SK-N-SH treated with all-trans-retinoic acid at 6 μM for 48 hours (cell line): ENCODE measurements at regions not wholly inside any gene's neighbourhood (a gene's known extent, or its start where the extent isn't known, plus 50 kb on each side); places are given as distances from the start of the nearest gene placed in this dataset.
A peak's percentile ranks its signal among the peaks of the same experiment; 100 is the strongest.

Source experiments
- ATAC-seq: fragments of 200-7000 bp; cut with Tn5 transposase; 3 replicates; pipeline ENCODE4 v1.9.1; 2020; ENCODE audit warnings: mild to moderate bottlenecking, moderate library complexity
- ARNTL ChIP-seq: fragments of 450-650 bp; formaldehyde crosslinking; IDR thresholded peaks from 2 replicates; pipeline ENCODE4 v1.5.0; 2020; ENCODE audit warnings: low read depth, mild to moderate bottlenecking, moderate library complexity, borderline replicate concordance
- BACH2 ChIP-seq: fragments of 250-450 bp; sonication (Bioruptor Pico); IDR thresholded peaks from 2 replicates; pipeline ENCODE4 v1.9.0; 2021; ENCODE audit warnings: mild to moderate bottlenecking, borderline replicate concordance
- CSDC2 ChIP-seq: fragments of 250-450 bp; sonication (Bioruptor Pico); IDR thresholded peaks from 2 replicates; pipeline ENCODE4 v1.5.0; 2020; ENCODE audit warnings: mild to moderate bottlenecking, moderate library complexity
- GLIS3 ChIP-seq: fragments of 250-450 bp; sonication (Bioruptor Pico); IDR thresholded peaks from 2 replicates; pipeline ENCODE4 v1.5.0; 2020; ENCODE audit warnings: mild to moderate bottlenecking, moderate library complexity
- ISL1 ChIP-seq: fragments of 250-450 bp; sonication (Bioruptor Pico); IDR thresholded peaks from 2 replicates; pipeline ENCODE4 v2.1.2; 2022; ENCODE audit warnings: mild to moderate bottlenecking, moderate library complexity
- OSR1 ChIP-seq: fragments of 250-450 bp; sonication (Bioruptor Pico); IDR thresholded peaks from 2 replicates; pipeline ENCODE4 v1.8.0; 2022; ENCODE audit warnings: moderate library complexity, mild to moderate bottlenecking, inconsistent platforms
- PPARA ChIP-seq: fragments of 250-450 bp; sonication (Bioruptor Pico); IDR thresholded peaks from 2 replicates; pipeline ENCODE4 v1.5.0; 2020; ENCODE audit warnings: mild to moderate bottlenecking, borderline replicate concordance
- RARB ChIP-seq: fragments of 250-450 bp; sonication (Bioruptor Pico); IDR thresholded peaks from 2 replicates; pipeline ENCODE4 v1.8.0; 2021; ENCODE audit warnings: mild to moderate bottlenecking, moderate library complexity
- SNAI2 ChIP-seq: fragments of 250-450 bp; sonication (Bioruptor Pico); IDR thresholded peaks from 2 replicates; pipeline ENCODE4 v1.5.0; 2020; ENCODE audit warnings: mild to moderate bottlenecking, moderate library complexity
- TCF4 ChIP-seq: fragments of 250-450 bp; sonication (Bioruptor Pico); IDR thresholded peaks from 2 replicates; pipeline ENCODE4 v1.8.0; 2021; ENCODE audit warnings: mild to moderate bottlenecking, moderate library complexity, borderline replicate concordance
- TOX ChIP-seq: fragments of 250-450 bp; sonication (Bioruptor Pico); IDR thresholded peaks from 2 replicates; pipeline ENCODE4 v1.8.0; 2021; ENCODE audit warnings: mild to moderate bottlenecking, moderate library complexity, borderline replicate concordance
- ZC3H10 ChIP-seq: fragments of 250-450 bp; sonication (Bioruptor Pico); IDR thresholded peaks from 2 replicates; pipeline ENCODE4 v1.5.1; 2021; ENCODE audit warnings: mild to moderate bottlenecking, moderate library complexity
- ZFP3 ChIP-seq: fragments of 250-450 bp; sonication (Bioruptor Pico); IDR thresholded peaks from 2 replicates; pipeline ENCODE4 v1.5.0; 2020; ENCODE audit warnings: mild to moderate bottlenecking, moderate library complexity
- ZNF565 ChIP-seq: fragments of 450-650 bp; formaldehyde crosslinking; conservative IDR thresholded peaks from 2 replicates; pipeline ENCODE4 v1.5.0; 2020; ENCODE audit warnings: low read depth, mild to moderate bottlenecking, moderate library complexity
- ZNF70 ChIP-seq: fragments of 450-650 bp; formaldehyde crosslinking; IDR thresholded peaks from 2 replicates; pipeline ENCODE4 v1.5.0; 2020; ENCODE audit warnings: mild to moderate bottlenecking, moderate library complexity
- ZNF8 ChIP-seq: fragments of 450-650 bp; formaldehyde crosslinking; IDR thresholded peaks from 2 replicates; pipeline ENCODE4 v1.5.0; 2020; ENCODE audit warnings: mild to moderate bottlenecking, moderate library complexity
- TF ChIP-seq, protein P1 (sequence below): fragments of 250-450 bp; sonication (Bioruptor Pico); IDR thresholded peaks from 2 replicates; pipeline ENCODE4 v1.8.0; 2020; ENCODE audit warnings: mild to moderate bottlenecking, moderate library complexity, borderline replicate concordance
- TF ChIP-seq, protein P2 (sequence below): fragments of 250-450 bp; sonication (Bioruptor Pico); IDR thresholded peaks from 2 replicates; pipeline ENCODE4 v1.5.1; 2020; ENCODE audit warnings: low read depth, mild to moderate bottlenecking, moderate library complexity
- TF ChIP-seq, protein P3 (sequence below): fragments of 250-450 bp; sonication (Bioruptor Pico); IDR thresholded peaks from 2 replicates; pipeline ENCODE4 v1.5.1; 2021; ENCODE audit warnings: mild to moderate bottlenecking, moderate library complexity
- TF ChIP-seq, protein P4 (sequence below): fragments of 250-450 bp; sonication (Bioruptor Pico); IDR thresholded peaks from 2 replicates; pipeline ENCODE4 v1.8.0; 2021; ENCODE audit warnings: low read depth, mild to moderate bottlenecking, moderate library complexity, borderline replicate concordance
- TF ChIP-seq, protein P5 (sequence below): fragments of 250-450 bp; sonication (Bioruptor Pico); IDR thresholded peaks from 2 replicates; pipeline ENCODE4 v1.5.0; 2020; ENCODE audit warnings: mild to moderate bottlenecking, moderate library complexity

DNA sequence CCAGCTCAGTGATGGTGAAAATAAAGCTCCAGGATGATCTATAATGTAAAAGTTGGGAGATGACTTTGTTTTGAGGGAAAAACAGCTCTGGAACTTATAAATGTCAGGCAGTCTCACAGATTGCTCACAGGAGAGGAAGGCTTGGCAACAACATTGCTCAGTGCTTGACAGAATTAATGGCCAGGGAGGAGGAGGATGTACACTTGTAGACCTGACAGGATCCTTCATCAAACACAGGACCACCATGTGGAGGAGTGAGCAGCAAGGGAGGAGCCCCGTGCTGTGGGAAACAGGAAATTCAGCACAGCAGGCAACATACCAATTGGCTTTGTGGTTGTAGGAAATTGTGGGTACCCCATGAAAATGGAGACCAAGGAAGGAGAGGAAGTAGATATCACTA, 291.8 kb upstream of the CAMK1G start (continued):
- TF ChIP-seq, protein P1, sequence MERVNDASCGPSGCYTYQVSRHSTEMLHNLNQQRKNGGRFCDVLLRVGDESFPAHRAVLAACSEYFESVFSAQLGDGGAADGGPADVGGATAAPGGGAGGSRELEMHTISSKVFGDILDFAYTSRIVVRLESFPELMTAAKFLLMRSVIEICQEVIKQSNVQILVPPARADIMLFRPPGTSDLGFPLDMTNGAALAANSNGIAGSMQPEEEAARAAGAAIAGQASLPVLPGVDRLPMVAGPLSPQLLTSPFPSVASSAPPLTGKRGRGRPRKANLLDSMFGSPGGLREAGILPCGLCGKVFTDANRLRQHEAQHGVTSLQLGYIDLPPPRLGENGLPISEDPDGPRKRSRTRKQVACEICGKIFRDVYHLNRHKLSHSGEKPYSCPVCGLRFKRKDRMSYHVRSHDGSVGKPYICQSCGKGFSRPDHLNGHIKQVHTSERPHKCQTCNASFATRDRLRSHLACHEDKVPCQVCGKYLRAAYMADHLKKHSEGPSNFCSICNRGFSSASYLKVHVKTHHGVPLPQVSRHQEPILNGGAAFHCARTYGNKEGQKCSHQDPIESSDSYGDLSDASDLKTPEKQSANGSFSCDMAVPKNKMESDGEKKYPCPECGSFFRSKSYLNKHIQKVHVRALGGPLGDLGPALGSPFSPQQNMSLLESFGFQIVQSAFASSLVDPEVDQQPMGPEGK (CRISPR knock-in tag) = no peak; the same call in 1 of the 2 replicates
- no peak for TF ChIP-seq ZNF565 (CRISPR knock-in tag)
- TF ChIP-seq, protein P2, sequence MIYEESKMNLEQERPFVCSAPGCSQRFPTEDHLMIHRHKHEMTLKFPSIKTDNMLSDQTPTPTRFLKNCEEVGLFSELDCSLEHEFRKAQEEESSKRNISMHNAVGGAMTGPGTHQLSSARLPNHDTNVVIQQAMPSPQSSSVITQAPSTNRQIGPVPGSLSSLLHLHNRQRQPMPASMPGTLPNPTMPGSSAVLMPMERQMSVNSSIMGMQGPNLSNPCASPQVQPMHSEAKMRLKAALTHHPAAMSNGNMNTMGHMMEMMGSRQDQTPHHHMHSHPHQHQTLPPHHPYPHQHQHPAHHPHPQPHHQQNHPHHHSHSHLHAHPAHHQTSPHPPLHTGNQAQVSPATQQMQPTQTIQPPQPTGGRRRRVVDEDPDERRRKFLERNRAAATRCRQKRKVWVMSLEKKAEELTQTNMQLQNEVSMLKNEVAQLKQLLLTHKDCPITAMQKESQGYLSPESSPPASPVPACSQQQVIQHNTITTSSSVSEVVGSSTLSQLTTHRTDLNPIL (CRISPR knock-in tag) = no peak
- no peak for TF ChIP-seq SNAI2 (CRISPR knock-in tag)
- no peak; the same call in 1 of the 2 replicates for TF ChIP-seq RARB (CRISPR knock-in tag)
- TF ChIP-seq TOX (CRISPR knock-in tag) = peak; percentile 95

DNA sequence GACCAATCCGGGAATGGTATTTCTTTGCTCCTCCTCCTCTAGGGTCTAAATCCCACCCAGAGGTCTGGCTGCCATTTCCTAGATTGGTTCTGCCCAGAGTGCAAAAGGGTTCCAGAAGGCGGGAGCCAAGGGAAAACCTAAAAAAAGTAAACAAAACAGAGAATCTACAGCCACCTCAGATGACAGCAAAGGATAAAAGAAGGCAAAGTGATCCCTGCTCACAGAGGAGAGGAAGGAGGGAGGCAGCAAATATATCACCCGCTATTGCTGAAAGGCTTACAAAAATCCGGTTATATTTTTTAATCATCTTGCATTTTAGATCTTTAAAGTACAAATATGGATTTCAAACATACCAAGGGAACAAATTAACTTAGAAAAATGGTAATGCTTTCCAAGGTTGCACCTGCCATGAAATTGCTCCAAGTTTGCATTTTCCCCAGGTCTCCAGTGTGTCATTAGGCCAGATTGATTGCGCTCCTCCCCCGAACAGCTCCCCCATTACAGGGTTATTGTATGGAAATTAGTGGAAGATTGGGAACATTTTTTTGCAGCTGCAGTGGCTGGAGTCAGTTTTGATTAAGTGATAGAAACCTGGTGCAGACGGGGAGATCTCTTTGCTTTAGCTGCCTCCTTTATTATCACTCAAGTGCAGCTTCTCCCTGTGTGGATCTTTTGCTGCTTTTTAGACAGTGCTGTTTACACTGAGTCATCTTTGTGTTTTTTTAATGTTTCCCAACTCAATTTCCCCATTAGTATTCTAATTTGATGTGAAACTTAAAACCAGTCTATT, 280.5 kb upstream of the CAMK1G start:
- TF ChIP-seq CSDC2 (CRISPR knock-in tag) (no peak), TOX (CRISPR knock-in tag) (peak; percentile 49; the same call in 1 of the 2 replicates)
- TF ChIP-seq, all 23 proteins: peak for 1
- ATAC-seq = peak; percentile 93

DNA sequence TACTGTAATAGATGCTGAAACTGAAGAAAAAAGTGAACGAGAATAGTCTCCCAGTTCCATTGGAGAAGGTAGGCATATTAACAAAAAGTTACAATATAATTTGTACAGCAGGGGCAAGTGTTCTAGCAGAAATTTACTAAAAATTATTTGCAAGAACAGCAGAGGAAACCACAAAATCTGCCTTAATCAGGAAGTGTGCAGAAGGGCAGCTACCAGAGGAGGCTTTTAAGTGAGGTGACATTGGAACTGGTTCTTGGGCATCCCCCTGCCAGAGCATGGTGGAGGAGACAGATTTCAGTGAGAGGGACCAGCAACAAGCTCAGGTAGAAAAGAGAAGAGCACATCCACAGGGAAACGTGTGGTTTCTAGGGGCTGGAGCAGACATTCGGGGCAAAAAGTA, 279.3 kb upstream of the CAMK1G start:
- ATAC-seq = no peak
- TF ChIP-seq ARNTL (CRISPR knock-in tag) = no peak
- no peak for TF ChIP-seq PPARA (CRISPR knock-in tag)
- TF ChIP-seq GLIS3 (CRISPR knock-in tag) = no peak
- no peak for TF ChIP-seq ISL1
- TF ChIP-seq, protein P3, sequence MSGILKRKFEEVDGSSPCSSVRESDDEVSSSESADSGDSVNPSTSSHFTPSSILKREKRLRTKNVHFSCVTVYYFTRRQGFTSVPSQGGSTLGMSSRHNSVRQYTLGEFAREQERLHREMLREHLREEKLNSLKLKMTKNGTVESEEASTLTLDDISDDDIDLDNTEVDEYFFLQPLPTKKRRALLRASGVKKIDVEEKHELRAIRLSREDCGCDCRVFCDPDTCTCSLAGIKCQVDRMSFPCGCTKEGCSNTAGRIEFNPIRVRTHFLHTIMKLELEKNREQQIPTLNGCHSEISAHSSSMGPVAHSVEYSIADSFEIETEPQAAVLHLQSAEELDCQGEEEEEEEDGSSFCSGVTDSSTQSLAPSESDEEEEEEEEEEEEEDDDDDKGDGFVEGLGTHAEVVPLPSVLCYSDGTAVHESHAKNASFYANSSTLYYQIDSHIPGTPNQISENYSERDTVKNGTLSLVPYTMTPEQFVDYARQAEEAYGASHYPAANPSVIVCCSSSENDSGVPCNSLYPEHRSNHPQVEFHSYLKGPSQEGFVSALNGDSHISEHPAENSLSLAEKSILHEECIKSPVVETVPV = no peak
- no peak for TF ChIP-seq SNAI2 (CRISPR knock-in tag)
- no peak for TF ChIP-seq OSR1 (CRISPR knock-in tag)
- TF ChIP-seq, protein P4, sequence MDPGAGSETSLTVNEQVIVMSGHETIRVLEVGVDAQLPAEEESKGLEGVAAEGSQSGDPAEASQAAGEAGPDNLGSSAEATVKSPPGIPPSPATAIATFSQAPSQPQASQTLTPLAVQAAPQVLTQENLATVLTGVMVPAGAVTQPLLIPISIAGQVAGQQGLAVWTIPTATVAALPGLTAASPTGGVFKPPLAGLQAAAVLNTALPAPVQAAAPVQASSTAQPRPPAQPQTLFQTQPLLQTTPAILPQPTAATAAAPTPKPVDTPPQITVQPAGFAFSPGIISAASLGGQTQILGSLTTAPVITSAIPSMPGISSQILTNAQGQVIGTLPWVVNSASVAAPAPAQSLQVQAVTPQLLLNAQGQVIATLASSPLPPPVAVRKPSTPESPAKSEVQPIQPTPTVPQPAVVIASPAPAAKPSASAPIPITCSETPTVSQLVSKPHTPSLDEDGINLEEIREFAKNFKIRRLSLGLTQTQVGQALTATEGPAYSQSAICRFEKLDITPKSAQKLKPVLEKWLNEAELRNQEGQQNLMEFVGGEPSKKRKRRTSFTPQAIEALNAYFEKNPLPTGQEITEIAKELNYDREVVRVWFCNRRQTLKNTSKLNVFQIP = no peak
- no peak for TF ChIP-seq ZC3H10 (CRISPR knock-in tag)
- no peak for TF ChIP-seq TOX (CRISPR knock-in tag)
- TF ChIP-seq ZNF565 (CRISPR knock-in tag) = no peak
- TF ChIP-seq ZNF70 = no peak

DNA sequence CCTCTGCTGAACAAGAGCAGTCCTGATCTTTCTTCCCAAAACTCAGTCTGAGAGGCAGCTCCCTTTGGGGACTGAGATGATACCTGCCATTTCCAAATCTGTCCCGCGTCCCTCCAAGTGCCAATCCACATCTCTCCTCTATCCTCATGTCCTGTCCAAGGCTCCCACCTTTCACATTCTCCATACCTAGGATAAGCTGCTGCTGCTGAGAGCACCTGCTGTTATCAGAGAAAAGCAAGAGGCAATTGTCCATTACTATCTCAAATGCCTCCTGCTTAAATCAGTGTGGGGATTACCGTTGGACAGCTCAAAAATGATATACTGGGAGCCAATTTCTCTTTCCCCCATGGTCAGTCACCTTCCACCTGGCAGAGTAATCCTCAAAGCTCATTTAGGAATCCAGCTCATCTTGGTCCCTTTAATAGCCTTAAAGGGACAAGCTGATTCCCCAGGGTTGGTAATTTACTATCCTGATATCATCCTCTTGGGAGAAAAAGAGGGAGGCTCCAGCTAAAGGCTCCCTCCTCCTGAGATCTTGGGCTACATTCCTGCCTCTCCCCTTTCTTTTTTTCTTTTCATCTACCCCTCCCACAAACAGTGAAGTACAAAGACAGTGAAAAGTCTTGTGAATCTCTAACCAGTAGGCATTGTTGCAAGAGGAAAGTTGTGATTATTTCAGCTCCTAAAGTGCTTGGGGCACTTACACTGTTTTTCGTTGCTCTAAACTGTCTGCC, 278.1 kb upstream of the CAMK1G start:
- TF ChIP-seq ZFP3 (CRISPR knock-in tag) = no peak
- TF ChIP-seq, protein P1 (CRISPR knock-in tag) = no peak
- TF ChIP-seq ZNF565 (CRISPR knock-in tag) = no peak
- no peak for TF ChIP-seq TCF4 (CRISPR knock-in tag)
- TF ChIP-seq BACH2 = no peak
- TF ChIP-seq ZNF70 = no peak
- no peak for TF ChIP-seq ARNTL (CRISPR knock-in tag)
- TF ChIP-seq, protein P5, sequence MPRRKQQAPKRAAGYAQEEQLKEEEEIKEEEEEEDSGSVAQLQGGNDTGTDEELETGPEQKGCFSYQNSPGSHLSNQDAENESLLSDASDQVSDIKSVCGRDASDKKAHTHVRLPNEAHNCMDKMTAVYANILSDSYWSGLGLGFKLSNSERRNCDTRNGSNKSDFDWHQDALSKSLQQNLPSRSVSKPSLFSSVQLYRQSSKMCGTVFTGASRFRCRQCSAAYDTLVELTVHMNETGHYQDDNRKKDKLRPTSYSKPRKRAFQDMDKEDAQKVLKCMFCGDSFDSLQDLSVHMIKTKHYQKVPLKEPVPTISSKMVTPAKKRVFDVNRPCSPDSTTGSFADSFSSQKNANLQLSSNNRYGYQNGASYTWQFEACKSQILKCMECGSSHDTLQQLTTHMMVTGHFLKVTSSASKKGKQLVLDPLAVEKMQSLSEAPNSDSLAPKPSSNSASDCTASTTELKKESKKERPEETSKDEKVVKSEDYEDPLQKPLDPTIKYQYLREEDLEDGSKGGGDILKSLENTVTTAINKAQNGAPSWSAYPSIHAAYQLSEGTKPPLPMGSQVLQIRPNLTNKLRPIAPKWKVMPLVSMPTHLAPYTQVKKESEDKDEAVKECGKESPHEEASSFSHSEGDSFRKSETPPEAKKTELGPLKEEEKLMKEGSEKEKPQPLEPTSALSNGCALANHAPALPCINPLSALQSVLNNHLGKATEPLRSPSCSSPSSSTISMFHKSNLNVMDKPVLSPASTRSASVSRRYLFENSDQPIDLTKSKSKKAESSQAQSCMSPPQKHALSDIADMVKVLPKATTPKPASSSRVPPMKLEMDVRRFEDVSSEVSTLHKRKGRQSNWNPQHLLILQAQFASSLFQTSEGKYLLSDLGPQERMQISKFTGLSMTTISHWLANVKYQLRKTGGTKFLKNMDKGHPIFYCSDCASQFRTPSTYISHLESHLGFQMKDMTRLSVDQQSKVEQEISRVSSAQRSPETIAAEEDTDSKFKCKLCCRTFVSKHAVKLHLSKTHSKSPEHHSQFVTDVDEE (CRISPR knock-in tag) = no peak
- TF ChIP-seq CSDC2 (CRISPR knock-in tag) = no peak
- no peak for TF ChIP-seq ZNF8 (CRISPR knock-in tag)
- TF ChIP-seq, protein P2 (CRISPR knock-in tag) = no peak
- no peak for ATAC-seq
